Cardiac muscle cell (in vitro differentiated cells and primary cell): ENCODE measurements at regions not wholly inside any gene's neighbourhood (a gene's known extent, or its start where the extent isn't known, plus 50 kb on each side); places are given as distances from the start of the nearest gene placed in this dataset.

Experiments
- DNase-seq, 2 donors: peaks; one replicate each; pipeline versions ENCODE4 v3.0.0 to v3.0.0-alpha.2; 2010 to 2017; ENCODE audit warnings: low read depth in 1 of 2, low spot score in 1 of 2
- H3K27ac ChIP-seq: fragments of 200-600 bp; sonication (generic); 2 replicates; pipeline ENCODE4 v1.5.1; 2016
- H3K27me3 ChIP-seq: fragments of 200-600 bp; sonication (generic); 2 replicates; pipeline ENCODE4 v1.6.0; 2016; ENCODE audit warnings: control low read depth
- H3K36me3 ChIP-seq: fragments of 200-600 bp; sonication (generic); 2 replicates; pipeline ENCODE4 v1.5.1; 2016; ENCODE audit warnings: control low read depth
- H3K4me1 ChIP-seq: fragments of 200-600 bp; sonication (generic); 2 replicates; pipeline ENCODE4 v1.8.1; 2017; ENCODE audit warnings: low read depth, mild to moderate bottlenecking, mixed run types
- H3K4me3 ChIP-seq: fragments of 200-600 bp; sonication (generic); 2 replicates; pipeline ENCODE4 v1.5.1; 2016; ENCODE audit warnings: mild to moderate bottlenecking
- H3K9me3 ChIP-seq: fragments of 200-600 bp; sonication (generic); 2 replicates; pipeline ENCODE4 v1.5.1; 2017; ENCODE audit warnings: low read depth, mild to moderate bottlenecking, control low read depth
- CTCF ChIP-seq: IDR thresholded peaks from 2 replicates; pipeline ENCODE4 v1.5.1; 2012; ENCODE audit warnings: low read depth, mild to moderate bottlenecking, low read length

DNA sequence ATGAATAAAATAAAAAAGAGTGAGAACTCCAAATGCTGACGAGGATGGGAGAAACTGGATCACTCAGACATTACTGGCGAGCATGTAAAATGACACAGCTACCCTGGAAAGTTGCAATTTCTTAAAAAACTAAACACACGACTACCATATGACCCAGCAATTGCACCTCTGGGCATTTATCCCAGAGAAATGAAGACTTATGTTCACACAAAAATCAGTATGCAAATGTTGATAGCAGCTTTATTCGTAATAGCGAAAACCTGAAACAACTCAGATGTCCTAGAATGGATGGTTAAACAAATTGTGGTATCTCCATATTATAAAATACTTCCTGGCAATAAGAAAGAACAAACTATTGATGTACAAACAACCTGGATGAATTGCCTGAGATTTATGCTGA, 357.2 kb upstream of the ASIC2 start:
- Histone ChIP-seq H3K27me3 (peaks cover 23% of the 10 kb centered on the region), H3K27ac (no peak overlapping the region)
- TF ChIP-seq CTCF = no peak

DNA sequence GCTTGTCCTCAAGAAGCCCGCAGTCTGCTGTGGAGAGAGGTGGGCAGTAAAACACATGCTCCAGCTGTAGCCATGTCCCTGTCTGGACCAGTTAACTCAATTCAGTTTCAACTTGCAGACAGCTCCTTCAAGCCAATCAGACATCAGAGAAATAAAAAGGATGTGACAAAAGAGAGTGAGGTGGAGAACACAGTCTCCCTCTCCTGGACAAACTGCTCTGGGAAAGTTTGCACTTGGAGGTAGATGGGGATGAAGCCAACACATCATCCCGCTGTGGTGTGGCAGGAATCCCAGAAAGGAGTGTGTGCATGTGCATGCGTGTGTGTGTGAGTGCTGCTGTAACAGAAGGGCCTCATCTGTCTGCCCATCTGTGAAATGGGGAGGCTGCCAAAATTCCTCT, 358.6 kb upstream of the ASIC2 start:
- no peaks in the 10 kb centered on the region for H3K36me3 ChIP-seq
- no peaks in the 10 kb centered on the region for H3K4me1 ChIP-seq
- no peak for TF ChIP-seq CTCF
- H3K27ac ChIP-seq = no peak overlapping the region
- no peaks in the 10 kb centered on the region for H3K9me3 ChIP-seq
- H3K4me3 ChIP-seq = no peak overlapping the region
- peaks cover 20% of the 10 kb centered on the region for H3K27me3 ChIP-seq
- DNase-seq = no peak

More for the DNA sequence above, 357.2 kb upstream of the ASIC2 start:
- no peaks in the 10 kb centered on the region for H3K36me3 ChIP-seq
- no peak overlapping the region for H3K4me3 ChIP-seq
- DNase-seq = no peak
- no peaks in the 10 kb centered on the region for H3K4me1 ChIP-seq
- no peaks in the 10 kb centered on the region for H3K9me3 ChIP-seq

DNA sequence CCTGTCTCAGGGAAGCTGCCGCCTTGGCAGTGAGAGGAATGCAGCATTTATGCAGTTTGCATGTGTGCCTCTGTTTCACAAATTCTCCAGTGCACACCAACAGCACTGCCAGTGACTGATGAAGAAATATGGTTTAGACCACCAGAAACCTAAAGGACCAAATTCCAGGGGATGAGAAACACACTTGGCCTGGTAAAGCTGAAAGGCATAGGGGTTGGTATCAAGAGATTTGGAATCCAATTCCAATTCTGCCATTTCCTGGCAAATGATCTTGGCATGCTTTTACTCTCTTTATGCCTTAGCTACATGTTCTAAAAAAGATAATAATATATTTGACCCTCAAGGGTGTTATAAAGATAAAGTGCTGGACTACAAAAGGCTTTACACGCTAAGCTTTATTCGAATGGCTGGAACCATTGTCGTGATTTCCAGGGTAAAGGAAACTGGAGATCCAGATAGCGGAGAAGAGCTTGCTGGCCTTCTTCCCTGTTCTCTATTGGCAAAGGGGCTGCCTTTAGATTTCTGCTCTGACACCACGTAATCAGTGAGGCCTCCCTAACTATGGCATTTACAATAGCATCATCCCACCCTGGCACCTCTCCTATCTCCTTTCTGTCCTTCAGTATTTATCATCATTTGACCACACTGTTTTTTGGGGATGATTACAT, 359.8 kb upstream of the ASIC2 start:
- Histone ChIP-seq H3K4me1 (no peaks in the 10 kb centered on the region), H3K4me3 (no peak overlapping the region), H3K27ac (no peak overlapping the region), H3K27me3 (peaks cover 16% of the 10 kb centered on the region), H3K36me3 (no peaks in the 10 kb centered on the region), H3K9me3 (no peaks in the 10 kb centered on the region)
- no peak for TF ChIP-seq CTCF
- no peak for DNase-seq

DNA sequence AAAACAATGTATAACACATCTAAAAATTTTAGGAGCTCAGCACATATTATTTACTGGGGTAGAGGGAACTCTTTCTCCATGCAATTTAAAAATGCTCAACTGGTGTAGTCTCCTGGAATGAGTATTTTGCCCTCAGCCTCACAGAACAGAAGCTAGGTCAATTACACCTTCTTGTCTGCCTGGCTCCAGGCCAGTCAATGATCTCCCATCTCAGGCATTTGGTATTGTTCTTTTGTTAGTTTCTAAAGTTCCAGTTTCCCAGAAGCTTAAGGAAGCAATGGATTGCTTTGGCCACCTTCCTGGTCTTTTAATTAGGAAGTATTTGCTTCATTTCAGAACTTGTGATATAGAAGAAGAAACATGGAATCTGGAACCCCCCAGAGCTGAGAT, 360.3 kb upstream of the ASIC2 start:
- H3K36me3 ChIP-seq = no peaks in the 10 kb centered on the region
- DNase-seq = no peak
- H3K27ac ChIP-seq = no peak overlapping the region
- H3K9me3 ChIP-seq = no peaks in the 10 kb centered on the region
- TF ChIP-seq CTCF = no peak
- H3K4me3 ChIP-seq = no peak overlapping the region
- no peaks in the 10 kb centered on the region for H3K4me1 ChIP-seq
- peaks cover 16% of the 10 kb centered on the region for H3K27me3 ChIP-seq

DNA sequence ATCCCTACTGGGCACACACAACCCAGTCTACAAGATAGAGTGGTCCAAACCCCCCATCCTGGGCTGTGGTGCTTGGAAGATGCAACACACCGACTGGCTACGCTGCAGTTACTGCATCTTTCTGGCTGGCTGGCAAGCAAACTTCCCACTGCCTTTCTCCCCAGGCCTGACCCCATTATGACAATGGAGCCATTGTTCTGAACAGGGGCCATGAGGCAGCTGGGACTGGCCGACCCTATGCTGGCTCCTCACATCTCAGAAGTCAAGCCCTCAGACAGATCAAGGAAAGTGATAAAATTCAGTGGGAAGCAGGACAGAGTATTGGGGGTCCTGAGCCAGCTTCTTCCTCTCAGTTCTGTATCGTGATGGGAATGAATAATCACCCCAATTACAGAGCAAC, 364.1 kb upstream of the ASIC2 start:
- Histone ChIP-seq H3K27ac (no peak overlapping the region), H3K9me3 (no peaks in the 10 kb centered on the region), H3K36me3 (no peaks in the 10 kb centered on the region), H3K4me3 (no peak overlapping the region), H3K27me3 (peaks cover 8% of the 10 kb centered on the region), H3K4me1 (no peaks in the 10 kb centered on the region)
- no peak for DNase-seq
- no peak for TF ChIP-seq CTCF

- H3K36me3 ChIP-seq = no peaks in the 10 kb centered on the region
- no peak for TF ChIP-seq CTCF
- no peaks in the 10 kb centered on the region for H3K4me1 ChIP-seq
- H3K9me3 ChIP-seq = no peaks in the 10 kb centered on the region
- no peak overlapping the region for H3K27ac ChIP-seq
- no peak overlapping the region for H3K4me3 ChIP-seq
- DNase-seq = no peak
- H3K27me3 ChIP-seq = no peaks in the 10 kb centered on the region
These were observed 368.9 kb upstream of the ASIC2 start for GRCh38 chr17:33661975-33662374.
